IMR-90 (cell line): ENCODE measurements at regions not wholly inside any gene's neighbourhood (a gene's known extent, or its start where the extent isn't known, plus 50 kb on each side); places are given as distances from the start of the nearest gene placed in this dataset.

ENCODE experiments used
- ATAC-seq: fragments of 200-7000 bp; cut with Tn5 transposase; 2 replicates; pipeline ENCODE4 v1.9.1; 2020; ENCODE audit warnings: low read depth, mild to moderate bottlenecking, moderate library complexity
- BruUV-seq: library from RNA; stranded (reverse); fragments of 400-500 nt; replicated peaks from 2 replicates; lab custom pipeline; 2021; lab: Mats Ljungman, UMichigan
- CTCF ChIA-PET: fragments of 300-600 bp; formaldehyde crosslinking; extraction: SDS; loops from one replicate; lab custom pipeline; 2021; ENCODE audit warnings: antibody characterized with exemption; lab: Yijun Ruan, JAX
- POLR2A ChIA-PET: fragments of 300-600 bp; sonication (Branson Sonifier 250); formaldehyde crosslinking; loops from one replicate; lab custom pipeline; 2022; ENCODE audit warnings: antibody characterized with exemption; ENCODE audit not compliant: unreplicated experiment; lab: Charles Lee
- DNase-seq: peaks from one replicate; pipeline ENCODE4 v3.0.0; 2013
- H2AFZ ChIP-seq: replicated peaks from 2 replicates; pipeline ENCODE3; 2013; ENCODE audit warnings: low read length, mild to moderate bottlenecking; ENCODE audit not compliant: poor library complexity
- H2AK5ac ChIP-seq: 2 replicates; pipeline ENCODE4 v1.6.1; 2013; ENCODE audit warnings: low read depth, low read length, inconsistent platforms
- H2AK9ac ChIP-seq: replicated peaks from 2 replicates; pipeline ENCODE3; 2013; ENCODE audit warnings: mild to moderate bottlenecking, low read depth, low read length, moderate library complexity; ENCODE audit not compliant: poor library complexity
- H2BK120ac ChIP-seq: 2 replicates; pipeline ENCODE4 v1.6.1; 2013; ENCODE audit warnings: low read depth, low read length, inconsistent platforms
- H2BK15ac ChIP-seq: 3 replicates; pipeline ENCODE4 v1.6.1; 2013; ENCODE audit warnings: low read depth, low read length, inconsistent platforms
- H2BK20ac ChIP-seq: 2 replicates; pipeline ENCODE4 v1.6.1; 2013; ENCODE audit warnings: low read depth, mild to moderate bottlenecking, inconsistent platforms, low read length, moderate library complexity
- H2BK5ac ChIP-seq: 2 replicates; pipeline ENCODE4 v1.6.1; 2013; ENCODE audit warnings: mild to moderate bottlenecking, low read depth, low read length, inconsistent platforms; ENCODE audit not compliant: poor library complexity, severe bottlenecking
- H3K14ac ChIP-seq: replicated peaks from 2 replicates; pipeline ENCODE4 v1.6.1; 2013; ENCODE audit warnings: low read depth, low read length, inconsistent platforms
- H3K18ac ChIP-seq: 2 replicates; pipeline ENCODE4 v1.6.1; 2013; ENCODE audit warnings: low read depth, low read length, control low read depth
- H3K23ac ChIP-seq: 2 replicates; pipeline ENCODE4 v1.6.1; 2013; ENCODE audit warnings: low read depth, low read length, inconsistent platforms
- H3K27ac ChIP-seq: 2 replicates; pipeline ENCODE4 v1.5.1; 2013; ENCODE audit warnings: mild to moderate bottlenecking, control low read depth, low read length; ENCODE audit not compliant: insufficient read depth
- H3K27me3 ChIP-seq: 2 replicates; pipeline ENCODE4 v1.6.1; 2013; ENCODE audit warnings: low read length; ENCODE audit not compliant: control insufficient read depth, insufficient read depth
- H3K36me3 ChIP-seq: 2 replicates; pipeline ENCODE4 v1.6.1; 2013; ENCODE audit warnings: low read length, mixed read lengths; ENCODE audit not compliant: control insufficient read depth, insufficient read depth
- H3K4ac ChIP-seq: 2 replicates; pipeline ENCODE4 v1.6.1; 2013; ENCODE audit warnings: low read depth, low read length, inconsistent platforms
- H3K4me1 ChIP-seq: 2 replicates; pipeline ENCODE4 v1.6.1; 2013; ENCODE audit warnings: low read length, mixed read lengths; ENCODE audit not compliant: control insufficient read depth, insufficient read depth
- H3K4me2 ChIP-seq: 2 replicates; pipeline ENCODE4 v1.6.1; 2013; ENCODE audit warnings: low read depth, mild to moderate bottlenecking, control low read depth, low read length, moderate library complexity
- H3K4me3 ChIP-seq: 2 replicates; pipeline ENCODE4 v1.5.1; 2013; ENCODE audit warnings: low read depth, mild to moderate bottlenecking, control low read depth, low read length, moderate library complexity; ENCODE audit not compliant: insufficient read depth
- H3K56ac ChIP-seq: 2 replicates; pipeline ENCODE4 v1.6.1; 2013; ENCODE audit warnings: low read length, inconsistent platforms; ENCODE audit not compliant: insufficient read depth; ENCODE audit errors: extremely low read depth
- H3K79me1 ChIP-seq, 2 experiments: 2 replicates each; pipeline ENCODE4 v1.6.1; 2013; ENCODE audit warnings: low read length in 2 of 2, inconsistent platforms in 1 of 2, low read depth in 1 of 2
- H3K9ac ChIP-seq: 2 replicates; pipeline ENCODE4 v1.6.1; 2013; ENCODE audit warnings: low read depth, low read length, control low read depth
- H3K9me1 ChIP-seq: 2 replicates; pipeline ENCODE4 v1.6.1; 2013; ENCODE audit warnings: low read length, inconsistent platforms; ENCODE audit not compliant: insufficient read depth
- H3K9me3 ChIP-seq: 2 replicates; pipeline ENCODE4 v1.6.1; 2013; ENCODE audit warnings: low read length; ENCODE audit not compliant: control insufficient read depth, insufficient read depth
- H4K20me1 ChIP-seq: 2 replicates; pipeline ENCODE4 v1.6.1; 2013; ENCODE audit warnings: low read length, inconsistent platforms; ENCODE audit not compliant: insufficient read depth
- H4K5ac ChIP-seq: 2 replicates; pipeline ENCODE4 v1.6.1; 2013; ENCODE audit warnings: mild to moderate bottlenecking, low read depth, low read length, control low read depth
- H4K8ac ChIP-seq, 2 experiments: 2 replicates each; pipeline ENCODE4 v1.6.1; 2013; ENCODE audit warnings: low read depth in 2 of 2, low read length in 2 of 2, control low read depth in 1 of 2, inconsistent platforms in 1 of 2
- H4K91ac ChIP-seq: 2 replicates; pipeline ENCODE4 v1.6.1; 2013; ENCODE audit warnings: low read depth, low read length, inconsistent platforms; ENCODE audit not compliant: insufficient read depth
- CHD1 ChIP-seq: IDR thresholded peaks from 2 replicates; pipeline ENCODE4 v1.6.1; 2012; ENCODE audit warnings: low read depth, low read length, improper control_type of control experiment
- MAFK ChIP-seq: IDR thresholded peaks from 2 replicates; pipeline ENCODE4 v1.6.1; 2012; ENCODE audit warnings: low read depth, low read length, improper control_type of control experiment
- WGBS, 2 experiments: methylation state at CpG; one replicate each; pipeline versions ENCODE4 v1.1.5 to v1.1.7; 2013; ENCODE audit warnings: missing lambda C conversion rate in 2 of 2; ENCODE audit not compliant: insufficient read length in 1 of 2; ENCODE audit errors: extremely low coverage in 2 of 2; 5-methylcytosine and 5-hydroxymethylcytosine counted together
- dilution Hi-C: fragments of 300-500 bp; cut with HindIII; formaldehyde crosslinking; loops from one replicate; pipeline ENCODE4 v1.14.3; 2018; ENCODE audit warnings: low sequenced_read_pairs; ENCODE audit not compliant: unreplicated experiment
- in situ Hi-C: fragments of 300-500 bp; cut with MboI; formaldehyde crosslinking; loops from 3 replicates; pipeline ENCODE4 v1.14.3; 2019; ENCODE audit warnings: low sequenced_read_pairs, inconsistent platforms, mixed read lengths
- intact Hi-C: fragments of 100-400 bp; cut with micrococcal nuclease; formaldehyde crosslinking; loops from 2 replicates; pipeline ENCODE4 v1.10.0; 2022

DNA sequence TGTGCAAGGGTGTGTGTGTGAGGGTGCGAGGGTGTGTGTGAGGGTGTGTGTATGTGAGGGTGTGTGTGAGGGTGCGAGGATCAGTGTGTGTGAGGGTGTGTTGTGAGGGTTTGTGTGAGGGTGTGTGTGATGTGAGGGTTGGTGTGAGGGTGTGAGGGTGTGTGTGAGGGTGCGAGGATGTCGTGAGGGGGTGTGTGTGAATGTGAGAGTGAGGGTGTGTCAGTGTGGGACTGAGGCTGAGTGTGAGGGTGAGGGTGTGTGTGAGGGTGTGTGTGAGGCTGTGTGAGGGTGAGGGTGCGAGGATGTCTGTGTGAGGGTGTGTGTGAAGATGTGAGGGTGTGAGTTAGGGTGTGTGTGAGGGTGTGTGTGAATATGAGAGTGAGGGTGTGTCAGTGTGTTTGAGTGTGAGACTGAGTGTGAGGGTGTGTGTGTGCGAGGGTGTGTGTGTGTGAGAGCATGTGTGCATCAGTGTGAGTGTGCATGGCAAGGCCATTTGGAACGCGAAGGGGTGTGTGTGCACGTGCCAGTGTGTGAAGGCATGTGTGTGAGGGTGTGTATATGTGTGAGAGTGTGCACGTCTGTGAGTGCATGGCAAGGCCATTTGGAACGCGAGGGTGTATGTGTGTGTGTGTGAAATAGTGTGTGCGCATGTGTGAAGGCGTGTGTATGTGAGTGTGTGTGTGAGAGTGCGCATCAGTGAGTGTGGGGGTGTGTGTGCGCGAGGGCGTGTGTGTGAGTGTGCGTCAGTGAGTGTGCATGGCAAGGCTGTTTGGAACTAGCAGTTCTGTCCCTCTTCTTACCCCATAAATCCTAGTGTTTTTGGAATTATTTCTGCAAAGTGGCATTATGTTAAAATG is 69.8 kb downstream of the RGS12 start:
- peaks cover 14% of the 10 kb centered on the region for H3K9me1 ChIP-seq
- H4K8ac ChIP-seq: no peak overlapping the region
- H3K56ac ChIP-seq: no peak overlapping the region
- in situ Hi-C loops (no loop called here), intact Hi-C loops (no loop called here), dilution Hi-C loops (no loop called here)
- H2AFZ ChIP-seq: no peak overlapping the region
- peak overlapping the region; percentile 54 for H2BK5ac ChIP-seq
- peak overlapping the region; percentile 72 for H2AK5ac ChIP-seq
- H3K4me1 ChIP-seq: no peaks in the 10 kb centered on the region; the same call in 1 of the 2 replicates
- no peak for TF ChIP-seq MAFK
- TF ChIP-seq CHD1: no peak
- no peak overlapping the region for H3K23ac ChIP-seq
- ATAC-seq: no peak
- no peak overlapping the region for H2BK20ac ChIP-seq
- no peak overlapping the region for H3K18ac ChIP-seq
- H4K91ac ChIP-seq: no peak overlapping the region
- H4K20me1 ChIP-seq: peaks cover 35% of the 10 kb centered on the region
- no peaks in the 10 kb centered on the region for H3K36me3 ChIP-seq
- H3K9me3 ChIP-seq: no peaks in the 10 kb centered on the region
- H3K79me1 ChIP-seq: peaks cover 19 to 53% of the 10 kb centered on the region in 2 experiments
- H3K27me3 ChIP-seq: no peaks in the 10 kb centered on the region
- H4K5ac ChIP-seq: no peak overlapping the region
- H3K9ac ChIP-seq: no peak overlapping the region
- POLR2A ChIA-PET: no interaction called here
- BruUV-seq: no TSS peak
- DNase-seq: no peak
- H2BK120ac ChIP-seq: no peak overlapping the region
- no peak overlapping the region for H3K27ac ChIP-seq
- H2AK9ac ChIP-seq: no peak overlapping the region
- no peak overlapping the region for H2BK15ac ChIP-seq
- CTCF ChIA-PET: no interaction called here
- no peak overlapping the region for H3K4me2 ChIP-seq
- H3K14ac ChIP-seq: peak overlapping the region; percentile 30
- H3K4me3 ChIP-seq: no peak overlapping the region
- WGBS, 2 experiments: 94 to 100% methylated on average over 3 to 12 of the region's 19 CpGs
- no peak overlapping the region for H3K4ac ChIP-seq
